ENCODE measurements at regions not wholly inside any gene's neighbourhood (a gene's known extent, or its start where the extent isn't known, plus 50 kb on each side); places are given as distances from the start of the nearest gene placed in this dataset.

- no peak for DNase-seq (ENCODE audit: low read depth)
Measured at GRCh38 chr5:125138266-125138665, 391.8 kb upstream of the ZNF608 start.

GRCh38 chr5:125139590-125139989 lies 393.2 kb upstream of the ZNF608 start:
- no peak for DNase-seq (ENCODE audit: low read depth)

- DNase-seq (ENCODE audit: low read depth): no peak
Measured at GRCh38 chr5:125140220-125140619, 393.8 kb upstream of the ZNF608 start.

- DNase-seq (ENCODE audit: low read depth): no peak
Measured at GRCh38 chr5:125140855-125141254, 394.4 kb upstream of the ZNF608 start.

GRCh38 chr5:125142458-125142857 lies 396.0 kb upstream of the ZNF608 start:
- no peak for DNase-seq (ENCODE audit: low read depth)

- no peak for DNase-seq (ENCODE audit: low read depth)
Measured at GRCh38 chr5:125143011-125143410, 396.6 kb upstream of the ZNF608 start.

- no peak for DNase-seq (ENCODE audit: low read depth)
Measured at GRCh38 chr5:125148076-125148475, 401.6 kb upstream of the ZNF608 start.

GRCh38 chr5:125148706-125149105 lies 402.3 kb upstream of the ZNF608 start:
- peak; percentile 53 for DNase-seq (ENCODE audit: low read depth)

GRCh38 chr5:125149110-125149509 lies 402.7 kb upstream of the ZNF608 start:
- no peak for DNase-seq (ENCODE audit: low read depth)

- peak; percentile 53 for DNase-seq (ENCODE audit: low read depth)
Measured at GRCh38 chr5:125149527-125149926, 403.1 kb upstream of the ZNF608 start.

- no peak for DNase-seq (ENCODE audit: low read depth)
Measured at GRCh38 chr5:125150041-125150669, 403.7 kb upstream of the ZNF608 start.

GRCh38 chr5:125151150-125151900 lies 404.9 kb upstream of the ZNF608 start:
- DNase-seq (ENCODE audit: low read depth): no peak

GRCh38 chr5:125152044-125152443 lies 405.6 kb upstream of the ZNF608 start:
- DNase-seq (ENCODE audit: low read depth): no peak

- DNase-seq (ENCODE audit: low read depth): no peak
Measured at GRCh38 chr5:125152461-125153189, 406.2 kb upstream of the ZNF608 start.

GRCh38 chr5:125153231-125153630 lies 406.8 kb upstream of the ZNF608 start:
- DNase-seq (ENCODE audit: low read depth): no peak

- DNase-seq (ENCODE audit: low read depth): no peak
Measured at GRCh38 chr5:125154301-125155110, 408.1 kb upstream of the ZNF608 start.

GRCh38 chr5:125160787-125161502 lies 414.5 kb upstream of the ZNF608 start:
- peak; percentile 67 for DNase-seq (ENCODE audit: low read depth)

GRCh38 chr5:125162714-125163113 lies 416.3 kb upstream of the ZNF608 start:
- no peak for DNase-seq (ENCODE audit: low read depth)

GRCh38 chr5:125169396-125169795 lies 423.0 kb upstream of the ZNF608 start:
- no peak for DNase-seq (ENCODE audit: low read depth)

- no peak for DNase-seq (ENCODE audit: low read depth)
Measured at GRCh38 chr5:125171641-125172040, 425.2 kb upstream of the ZNF608 start.

- DNase-seq (ENCODE audit: low read depth): no peak
Measured at GRCh38 chr5:125175348-125176004, 429.0 kb upstream of the ZNF608 start.

Data from amniotic epithelial cell (primary cell).